Activated naive CD4-positive, alpha-beta T cell treated with Interleukin-2 at 50 U/mL for 16 hours (primary cell): ENCODE measurements at regions not wholly inside any gene's neighbourhood (a gene's known extent, or its start where the extent isn't known, plus 50 kb on each side); places are given as distances from the start of the nearest gene placed in this dataset.
"Not testable (repeated sequence)": the region's sequence is repeated elsewhere in the genome, so short reads cannot be mapped to it uniquely, and the experiment has no call there.

Experiments
- DNase-seq: peaks from one replicate; pipeline ENCODE4 v3.0.0-alpha.2; 2020

DNA sequence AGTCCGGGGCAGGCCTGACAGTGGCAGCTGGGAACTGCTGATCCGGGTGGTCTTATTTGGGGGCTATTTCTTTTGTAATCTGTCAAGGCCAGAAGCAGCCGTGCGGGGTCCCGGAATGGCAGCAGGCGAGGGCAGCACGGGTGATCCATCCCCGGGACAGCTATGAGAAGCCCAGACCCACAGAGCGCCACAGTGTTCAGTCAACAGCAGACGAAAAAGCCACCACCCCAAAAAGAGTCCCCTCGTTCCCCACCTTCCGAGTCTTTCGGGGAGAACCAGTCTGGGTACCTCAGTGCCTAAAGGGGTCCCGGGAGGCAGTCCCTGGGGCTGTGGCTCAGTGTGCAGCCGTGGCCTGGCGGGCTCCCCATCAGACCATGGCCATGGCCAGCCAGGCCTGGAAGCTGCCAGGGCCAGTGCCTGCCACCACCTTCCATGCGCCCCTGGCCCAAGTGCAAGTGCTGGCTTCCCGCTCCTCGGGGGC is 125.1 kb upstream of the KCTD7 start:
- no peak for DNase-seq

DNA sequence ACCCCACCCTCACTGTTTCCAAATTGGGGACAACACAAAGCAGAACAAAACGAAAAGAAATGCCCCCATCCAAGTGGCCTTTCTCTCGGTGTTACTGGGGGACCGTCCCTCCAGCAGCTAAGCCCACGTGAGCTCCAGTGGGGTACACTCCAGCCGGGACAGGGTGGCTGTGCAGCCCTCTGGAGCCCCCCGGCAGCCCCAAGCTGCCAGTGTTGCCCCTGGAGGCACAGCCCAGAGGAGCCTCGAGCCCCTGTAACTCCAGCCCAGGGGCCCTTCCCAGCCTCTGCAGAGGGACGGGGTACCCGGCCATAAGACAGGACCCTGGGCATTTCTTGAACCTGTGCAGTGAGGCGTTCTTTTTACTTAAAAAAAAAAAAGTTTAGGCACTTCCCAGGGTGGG is 124.5 kb upstream of the KCTD7 start:
- DNase-seq: no peak

DNA sequence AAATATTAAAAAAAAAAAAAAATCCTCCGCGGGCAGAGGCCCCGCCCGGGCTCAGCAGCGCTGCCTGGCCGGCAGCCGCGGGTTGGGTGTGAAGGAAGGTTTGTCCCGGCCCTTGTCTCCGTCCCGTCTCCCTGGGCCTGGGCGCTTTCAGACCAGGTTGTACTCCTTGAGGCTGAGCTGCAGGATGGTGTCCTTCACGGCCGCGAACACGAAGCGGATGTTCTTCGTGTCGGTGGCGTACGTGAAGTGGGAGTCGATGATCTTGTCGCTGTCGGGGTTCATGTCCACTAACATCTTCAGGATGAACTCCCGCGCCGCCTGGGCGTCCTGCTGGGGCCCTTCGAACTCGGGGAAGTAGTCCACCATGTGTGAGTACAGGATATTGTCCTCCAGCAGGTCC is 123.7 kb upstream of the KCTD7 start:
- no peak for DNase-seq

- peak; percentile 16 for DNase-seq
Measured at GRCh38 chr7:66505531-66506451, 122.9 kb upstream of the KCTD7 start.

- not testable (repeated sequence) for DNase-seq
Measured at GRCh38 chr7:66506703-66507102, 122.0 kb upstream of the KCTD7 start.

DNA sequence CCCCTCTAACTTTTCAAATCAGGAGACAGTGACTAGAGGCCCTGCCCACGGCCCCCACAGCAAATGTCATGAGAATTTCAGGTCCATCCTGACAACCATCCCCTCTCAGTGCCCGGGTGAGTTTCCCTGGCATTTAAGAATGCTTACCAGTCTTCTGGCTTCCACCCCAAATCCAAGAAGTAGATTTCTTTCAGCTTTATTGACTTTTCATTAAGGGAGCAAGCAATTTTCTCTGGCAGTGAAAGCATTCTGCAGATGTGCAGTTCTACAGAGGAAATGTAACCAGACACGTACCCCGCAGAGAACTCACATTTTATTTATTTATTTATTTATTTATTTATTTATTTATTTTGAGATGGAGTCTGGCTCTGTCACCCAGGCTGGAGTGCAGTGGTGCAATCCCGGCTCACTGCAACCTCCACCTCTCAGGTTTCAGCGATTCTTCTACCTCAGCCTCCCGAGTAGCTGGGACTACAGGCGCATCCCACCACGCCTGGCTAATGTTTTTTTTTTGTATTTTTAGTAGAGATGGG is 120.9 kb upstream of the KCTD7 start:
- DNase-seq: no peak

DNA sequence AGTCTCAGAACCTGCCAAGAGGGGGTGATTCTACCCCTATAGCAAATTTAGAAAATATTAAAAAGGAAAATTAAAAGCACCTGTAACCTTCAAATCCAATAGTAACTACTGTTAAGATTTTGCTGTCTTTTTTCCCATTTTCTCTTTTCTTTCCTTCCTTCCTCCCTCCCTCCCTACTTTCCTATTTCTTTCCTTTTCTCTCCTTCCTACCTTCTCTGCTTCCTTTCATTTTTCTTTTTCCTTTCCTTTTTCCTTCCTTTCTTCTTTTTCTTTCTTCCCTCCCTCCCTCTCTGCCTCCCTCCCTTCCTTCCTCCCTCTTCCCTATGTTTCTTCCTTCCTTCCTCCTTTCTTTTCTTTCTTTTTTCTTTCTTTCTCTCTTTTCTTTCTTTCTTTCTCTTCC is 120.2 kb upstream of the KCTD7 start:
- no peak for DNase-seq

DNA sequence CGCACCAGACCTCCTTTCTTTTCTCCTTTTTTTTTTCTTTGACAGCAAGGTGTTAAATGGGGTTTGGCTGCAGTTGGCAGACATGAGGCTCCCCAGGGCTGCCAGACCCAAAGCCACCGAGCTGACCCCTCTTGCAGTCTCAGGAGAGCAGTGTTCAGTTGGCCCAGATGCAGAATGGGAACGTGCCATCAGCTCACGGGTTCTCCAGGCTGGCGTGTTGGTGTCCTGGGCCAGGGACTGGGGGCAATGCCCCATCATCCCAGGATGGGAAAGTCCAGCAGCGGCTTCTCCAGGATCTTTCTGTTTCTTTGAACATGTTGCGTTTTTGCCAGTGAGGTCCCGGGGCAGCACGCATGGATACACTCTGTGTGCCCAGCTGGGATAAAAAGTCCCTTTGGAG is 114.6 kb upstream of the KCTD7 start:
- no peak for DNase-seq

DNA sequence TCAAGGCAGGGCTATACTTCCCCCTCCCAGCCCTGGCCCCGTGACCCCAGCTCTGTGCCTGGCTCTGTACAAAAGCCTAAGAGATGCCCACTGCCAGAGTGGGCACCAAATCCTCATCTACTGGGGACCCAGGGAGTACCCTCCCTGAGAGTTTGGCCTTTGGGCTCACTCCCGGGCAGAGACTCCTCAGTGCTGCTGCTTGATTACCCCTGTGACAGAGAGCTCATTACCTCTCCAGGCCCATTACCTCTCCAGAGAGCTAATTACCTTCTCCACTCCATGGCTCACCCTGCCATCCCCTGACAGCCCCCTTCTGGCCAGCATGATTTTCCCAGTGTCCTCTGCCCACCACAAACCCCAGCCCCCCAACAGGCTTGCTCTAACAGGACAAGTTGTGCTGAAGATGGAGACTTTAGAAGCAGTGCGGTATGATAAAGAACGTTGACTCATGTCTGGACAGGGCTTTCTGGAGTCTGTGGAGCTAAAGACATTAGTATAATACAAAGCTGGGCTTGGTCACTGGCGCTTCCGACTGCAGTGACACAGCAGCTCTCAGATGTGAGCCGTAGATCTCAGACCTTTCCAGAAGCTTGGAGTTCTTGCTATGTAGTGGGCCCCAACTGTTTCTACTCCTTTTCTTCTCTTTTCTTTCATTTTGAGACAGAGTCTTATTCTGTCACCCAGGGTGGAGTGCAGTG is 111.3 kb upstream of the KCTD7 start:
- no peak for DNase-seq

DNA sequence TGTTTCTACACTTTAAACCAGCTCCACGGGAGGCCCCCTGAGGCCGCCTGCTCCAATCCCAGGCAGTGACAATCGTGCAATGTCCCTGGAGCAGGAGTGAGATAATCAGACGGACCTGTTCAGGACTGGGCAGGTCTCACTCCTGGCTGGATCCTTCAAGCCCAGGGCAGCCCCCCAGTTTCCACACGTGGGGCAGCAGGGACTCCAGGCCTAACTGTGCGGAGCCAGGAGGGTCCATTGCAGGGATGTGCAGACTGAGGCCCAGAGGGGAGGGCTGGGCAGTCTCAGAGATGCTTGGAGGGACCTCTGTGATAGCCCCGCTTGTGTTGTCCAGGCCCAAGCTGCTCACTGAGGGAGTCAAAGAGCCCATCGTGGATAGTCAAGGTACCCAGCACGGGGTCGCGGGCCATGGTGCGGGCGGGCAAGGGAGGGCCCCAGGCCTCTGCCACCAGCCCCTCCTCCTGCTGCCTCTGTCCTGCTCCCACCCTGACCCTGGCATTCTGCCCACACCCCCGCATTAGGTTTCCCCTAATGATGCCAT is 110.5 kb upstream of the KCTD7 start:
- DNase-seq: no peak

DNA sequence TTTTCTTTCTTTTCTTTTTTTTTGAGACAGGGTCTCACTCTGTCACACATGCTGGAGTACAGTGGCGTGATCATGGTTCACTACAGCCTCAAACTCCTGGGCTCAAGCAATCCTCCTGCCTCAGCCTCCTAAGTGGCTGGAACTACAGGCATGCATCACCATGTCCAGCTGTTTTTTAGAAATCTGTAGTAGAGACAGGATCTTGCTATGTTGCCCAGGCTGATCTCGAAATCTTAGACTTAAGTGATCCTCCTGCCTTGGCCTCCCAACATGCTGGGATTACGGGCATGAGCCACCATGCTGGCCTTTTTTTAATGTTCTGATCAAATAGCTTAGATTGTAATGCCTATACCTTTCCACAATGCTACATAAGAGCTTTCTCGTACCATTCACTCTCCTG is 107.0 kb upstream of the KCTD7 start:
- DNase-seq: no peak

GRCh38 chr7:66522518-66522917 is 106.2 kb upstream of the KCTD7 start:
- peak; percentile 9 for DNase-seq

DNA sequence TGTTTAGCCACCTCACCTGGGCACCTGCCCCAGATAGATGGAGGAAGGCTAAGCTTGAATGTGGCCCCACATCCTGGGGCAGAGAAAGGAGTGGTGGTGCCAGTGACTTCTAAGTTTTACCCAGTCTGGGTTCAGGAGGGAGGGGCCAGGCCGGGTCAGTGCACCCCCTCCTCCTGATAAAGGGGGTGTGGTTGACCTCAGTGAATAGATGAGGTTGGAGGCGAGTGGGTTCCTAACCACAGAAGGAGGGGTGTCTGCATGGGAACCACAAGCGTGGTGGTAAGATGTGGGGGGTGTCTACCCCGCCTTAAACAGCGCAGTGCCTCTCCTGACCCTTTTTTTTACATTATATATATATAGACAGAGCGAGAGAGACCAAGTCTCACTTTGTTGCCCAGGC is 105.3 kb upstream of the KCTD7 start:
- DNase-seq: no peak

DNA sequence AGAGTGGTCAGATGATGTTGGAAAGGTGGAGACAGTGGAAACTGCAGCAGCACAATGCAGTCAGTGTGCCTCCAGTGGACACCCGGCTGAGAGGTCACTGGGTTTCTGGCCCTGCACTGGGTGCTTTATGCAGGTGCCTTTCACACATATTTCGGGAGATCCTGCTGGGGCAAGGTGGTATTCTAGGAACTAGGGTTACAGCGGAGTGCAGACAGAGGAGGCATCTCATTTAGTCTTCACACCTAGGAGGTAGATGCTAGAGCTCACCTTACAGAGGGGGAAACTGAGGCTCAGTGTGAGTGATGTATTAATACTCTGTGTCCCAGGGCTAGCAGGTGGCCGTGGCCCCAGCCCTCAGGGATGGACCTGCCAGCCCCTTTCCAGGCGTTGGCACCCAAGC is 103.9 kb upstream of the KCTD7 start:
- DNase-seq: no peak

GRCh38 chr7:66526782-66527181 is 101.9 kb upstream of the KCTD7 start:
- DNase-seq: not testable (repeated sequence)

DNA sequence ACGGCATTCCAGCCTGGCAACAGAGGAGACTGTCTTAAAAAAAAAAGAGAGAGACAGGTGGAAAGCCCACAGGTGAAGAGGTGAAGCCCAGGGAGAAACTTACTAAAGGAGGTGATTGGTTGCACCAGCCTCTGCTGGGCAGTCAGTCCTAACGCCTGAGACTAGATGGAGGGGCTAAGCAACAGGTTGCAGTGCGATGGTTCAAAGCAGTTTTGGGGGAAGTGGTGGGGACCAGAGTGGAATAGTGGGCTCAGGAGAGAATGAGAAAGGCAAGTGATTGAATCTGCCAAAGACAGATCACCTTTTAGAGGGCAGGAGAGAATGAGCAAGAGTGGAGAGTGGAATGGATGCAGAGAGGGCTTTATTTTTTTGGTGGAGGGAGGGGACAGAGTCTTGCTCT is 100.0 kb upstream of the KCTD7 start:
- DNase-seq: no peak

DNA sequence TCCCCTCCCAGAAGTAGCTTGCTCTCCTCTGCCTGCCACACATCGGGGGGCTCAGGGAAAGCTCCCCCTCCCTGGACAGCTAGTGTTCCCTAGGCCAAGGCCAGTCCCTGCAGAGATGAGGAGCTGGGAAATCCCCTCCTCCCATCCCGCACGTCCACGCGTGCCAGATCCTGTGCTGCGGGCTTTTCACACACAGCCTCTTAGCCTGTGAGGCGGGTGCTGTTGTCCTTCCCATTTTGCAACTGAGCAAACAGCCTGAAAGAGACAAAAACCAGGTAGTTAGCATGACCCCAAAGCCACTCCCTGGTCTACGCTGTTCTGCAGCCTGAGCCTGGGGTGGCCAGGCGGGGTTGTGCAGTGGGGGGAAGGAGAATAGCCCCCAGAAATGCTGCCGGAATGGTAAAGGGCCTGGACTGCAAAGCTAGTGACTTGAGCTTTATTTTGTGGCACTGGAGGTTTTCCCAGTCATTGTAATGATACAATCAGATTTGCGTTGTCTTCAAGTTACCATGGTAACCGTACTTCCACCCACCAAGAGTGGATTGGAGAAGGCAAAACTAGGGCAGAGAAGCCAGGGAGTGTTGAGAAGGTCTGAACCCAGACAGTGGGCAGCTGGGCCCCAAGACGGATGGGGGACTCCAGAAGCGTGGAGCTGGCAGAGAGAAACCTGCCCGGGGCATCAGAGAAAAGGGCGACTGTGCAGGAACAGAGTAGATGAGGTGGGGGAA is 98.6 kb upstream of the KCTD7 start:
- DNase-seq: no peak

- no peak for DNase-seq
Measured at GRCh38 chr7:66535414-66536329, 93.0 kb upstream of the KCTD7 start.

DNA sequence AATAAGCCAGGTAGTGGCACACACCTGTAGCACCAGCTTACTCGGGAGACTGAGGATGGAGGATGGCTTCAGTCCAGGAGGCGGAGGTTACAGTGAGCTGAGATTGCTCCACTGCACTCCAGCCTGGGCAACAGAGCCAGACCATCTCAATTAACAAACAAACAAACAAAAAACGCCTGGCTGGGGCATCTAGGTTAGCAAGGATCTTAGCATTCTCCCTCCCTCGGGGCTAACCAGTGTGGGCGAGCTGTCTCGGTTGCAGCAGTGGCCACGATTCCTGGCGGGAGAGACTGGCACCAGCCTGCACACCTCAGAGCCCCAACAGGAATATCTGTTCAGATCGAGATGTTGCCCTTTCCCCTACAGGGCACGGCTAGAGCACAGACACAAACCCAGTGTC is 91.3 kb upstream of the KCTD7 start:
- no peak for DNase-seq

- no peak for DNase-seq
Measured at GRCh38 chr7:66537876-66538275, 90.8 kb upstream of the KCTD7 start.

GRCh38 chr7:66539264-66539623 is 89.4 kb upstream of the KCTD7 start:
- DNase-seq: no peak

- DNase-seq: no peak
Measured at GRCh38 chr7:66539902-66540375, 88.7 kb upstream of the KCTD7 start.
